ENCODE measurements at regions not wholly inside any gene's neighbourhood (a gene's known extent, or its start where the extent isn't known, plus 50 kb on each side); places are given as distances from the start of the nearest gene placed in this dataset.
"Not testable (repeated sequence)": the region's sequence is repeated elsewhere in the genome, so short reads cannot be mapped to it uniquely, and the experiment has no call there.

GRCh38 chr13:90919153-90919552 lies 428.3 kb upstream of the MIR17HG start:
- DNase-seq (ENCODE audit: low read depth in 2 of 2) = no peak

GRCh38 chr13:90926459-90926858 lies 421.0 kb upstream of the MIR17HG start:
- DNase-seq (ENCODE audit: low read depth in 2 of 2) = no peak

- DNase-seq (ENCODE audit: low read depth in 2 of 2) = no peak
These were observed 419.4 kb upstream of the MIR17HG start for GRCh38 chr13:90928109-90928508.

GRCh38 chr13:90933097-90933826 lies 414.2 kb upstream of the MIR17HG start:
- no peak for DNase-seq (ENCODE audit: low read depth in 2 of 2)

GRCh38 chr13:90934741-90935140 lies 412.7 kb upstream of the MIR17HG start:
- no peak for DNase-seq (ENCODE audit: low read depth in 2 of 2)

- DNase-seq (ENCODE audit: low read depth in 2 of 2) = no peak
These were observed 408.6 kb upstream of the MIR17HG start for GRCh38 chr13:90938848-90939247.

GRCh38 chr13:90943946-90944345 lies 403.5 kb upstream of the MIR17HG start:
- no peak for DNase-seq (ENCODE audit: low read depth in 2 of 2)

GRCh38 chr13:90945146-90945545 lies 402.3 kb upstream of the MIR17HG start:
- not testable (repeated sequence) for DNase-seq (ENCODE audit: low read depth in 2 of 2)

- not testable (repeated sequence) for DNase-seq (ENCODE audit: low read depth in 2 of 2)
These were observed 401.4 kb upstream of the MIR17HG start for GRCh38 chr13:90946125-90946524.

- no peak for DNase-seq (ENCODE audit: low read depth in 2 of 2)
These were observed 399.5 kb upstream of the MIR17HG start for GRCh38 chr13:90947976-90948375.

- no peak for DNase-seq (ENCODE audit: low read depth in 2 of 2)
These were observed 397.3 kb upstream of the MIR17HG start for GRCh38 chr13:90950160-90950559.

GRCh38 chr13:90951663-90952062 lies 395.8 kb upstream of the MIR17HG start:
- no peak for DNase-seq (ENCODE audit: low read depth in 2 of 2)

GRCh38 chr13:90952326-90952725 lies 395.2 kb upstream of the MIR17HG start:
- DNase-seq (ENCODE audit: low read depth in 2 of 2) = no peak

GRCh38 chr13:90954605-90955195 lies 392.8 kb upstream of the MIR17HG start:
- DNase-seq (ENCODE audit: low read depth in 2 of 2) = no peak

GRCh38 chr13:90956031-90956430 lies 391.5 kb upstream of the MIR17HG start:
- no peak for DNase-seq (ENCODE audit: low read depth in 2 of 2)

GRCh38 chr13:90958866-90959265 lies 388.6 kb upstream of the MIR17HG start:
- DNase-seq (ENCODE audit: low read depth in 2 of 2) = no peak

- no peak for DNase-seq (ENCODE audit: low read depth in 2 of 2)
These were observed 379.2 kb upstream of the MIR17HG start for GRCh38 chr13:90968166-90968904.

- DNase-seq (ENCODE audit: low read depth in 2 of 2) = no peak
These were observed 373.1 kb upstream of the MIR17HG start for GRCh38 chr13:90974249-90974975.

GRCh38 chr13:90979059-90979458 lies 368.4 kb upstream of the MIR17HG start:
- DNase-seq (ENCODE audit: low read depth in 2 of 2) = no peak

- DNase-seq (ENCODE audit: low read depth in 2 of 2) = no peak
These were observed 362.7 kb upstream of the MIR17HG start for GRCh38 chr13:90984756-90985155.

- DNase-seq (ENCODE audit: low read depth in 2 of 2) = no peak
These were observed 352.5 kb upstream of the MIR17HG start for GRCh38 chr13:90995001-90995400.

GRCh38 chr13:90995614-90996013 lies 351.9 kb upstream of the MIR17HG start:
- no peak for DNase-seq (ENCODE audit: low read depth in 2 of 2)
